ENCODE measurements at regions not wholly inside any gene's neighbourhood (a gene's known extent, or its start where the extent isn't known, plus 50 kb on each side); places are given as distances from the start of the nearest gene placed in this dataset.

- Histone ChIP-seq H2AFZ (ENCODE audit: low read length) (peak overlapping the region; percentile 49), H3K4me2 (ENCODE audit: low read length) (0 out of 2 replicates have a peak overlapping the region, but pooled peaks have one; percentile 2), H3K9me2 (ENCODE audit: insufficient read depth, low read length) (no peaks in the 10 kb centered on the region), H3K9me3 (ENCODE audit: low read length) (no peaks in the 10 kb centered on the region), H3K79me2 (ENCODE audit: insufficient read depth, low read depth, low read length) (no peaks in the 10 kb centered on the region), H3K4me3 (ENCODE audit: low read depth, low read length, poor library complexity, severe bottlenecking) (no peak overlapping the region), H4K20me1 (ENCODE audit: insufficient read depth, low read length) (no peaks in the 10 kb centered on the region), H3K27ac (ENCODE audit: low read depth, low read length, poor library complexity, severe bottlenecking) (no peak overlapping the region), H3K4me1 (ENCODE audit: insufficient read depth, low read length, poor library complexity, severe bottlenecking) (no peaks in the 10 kb centered on the region), H3K36me3 (ENCODE audit: insufficient read depth, low read length) (no peaks in the 10 kb centered on the region)
- intact Hi-C loops (cut with micrococcal nuclease; ENCODE audit: unreplicated experiment) = no loop called here
- TF ChIP-seq EZH2phosphoT487 (IDR thresholded peaks at IDR 0.05; ENCODE audit: borderline replicate concordance, low read depth, low read length) (no peak), CTCF (conservative IDR thresholded peaks at IDR 0.05; ENCODE audit: low read length) (no peak)
- ChIA-PET POLR2A (interaction anchor here (0.7 kb wide), 1 partner anchor 34 kb away, joined by 4 read pairs; no protein-coding TSS in a partner anchor), CTCF (ENCODE audit: unreplicated experiment) (no interaction called here)
- BruUV-seq (replicated peaks) = no TSS peak
- DNase-seq (ENCODE audit: low spot score) = peak; percentile 11
These were observed 199.9 kb downstream of the PIK3R1 start for GRCh38 chr5:68415177-68416085.

- no peak for DNase-seq (ENCODE audit: low spot score)
- BruUV-seq (replicated peaks) = no TSS peak
- intact Hi-C loops (cut with micrococcal nuclease; ENCODE audit: unreplicated experiment) = no loop called here
- Histone ChIP-seq H3K36me3 (ENCODE audit: insufficient read depth, low read length) (no peaks in the 10 kb centered on the region), H3K4me3 (ENCODE audit: low read depth, low read length, poor library complexity, severe bottlenecking) (no peak overlapping the region), H3K27ac (ENCODE audit: low read depth, low read length, poor library complexity, severe bottlenecking) (no peak overlapping the region), H3K4me1 (ENCODE audit: insufficient read depth, low read length, poor library complexity, severe bottlenecking) (no peaks in the 10 kb centered on the region), H3K4me2 (ENCODE audit: low read length) (no peak overlapping the region), H4K20me1 (ENCODE audit: insufficient read depth, low read length) (no peaks in the 10 kb centered on the region), H2AFZ (ENCODE audit: low read length) (no peak overlapping the region), H3K9me2 (ENCODE audit: insufficient read depth, low read length) (no peaks in the 10 kb centered on the region), H3K79me2 (ENCODE audit: insufficient read depth, low read depth, low read length) (no peaks in the 10 kb centered on the region), H3K9me3 (ENCODE audit: low read length) (no peaks in the 10 kb centered on the region)
- CTCF ChIA-PET (ENCODE audit: unreplicated experiment) = no interaction called here
- TF ChIP-seq EZH2phosphoT487 (IDR thresholded peaks at IDR 0.05; ENCODE audit: borderline replicate concordance, low read depth, low read length) = no peak
- no peak for TF ChIP-seq CTCF (conservative IDR thresholded peaks at IDR 0.05; ENCODE audit: low read length)
- POLR2A ChIA-PET = no interaction called here
These were observed 201.2 kb downstream of the PIK3R1 start for GRCh38 chr5:68416714-68417113.

- no peak overlapping the region for H3K27ac ChIP-seq (ENCODE audit: low read depth, low read length, poor library complexity, severe bottlenecking)
- ChIA-PET POLR2A (interaction anchor here (0.6 to 1.6 kb wide), 3 partner anchors 13 to 1274 kb away, joined by 3 to 5 read pairs (median 3); no protein-coding TSS in a partner anchor), CTCF (ENCODE audit: unreplicated experiment) (no interaction called here)
- no TSS peak for BruUV-seq (replicated peaks)
- no peaks in the 10 kb centered on the region for H3K36me3 ChIP-seq (ENCODE audit: insufficient read depth, low read length)
- intact Hi-C loops (cut with micrococcal nuclease; ENCODE audit: unreplicated experiment) = no loop called here
- H3K9me3 ChIP-seq (ENCODE audit: low read length) = no peaks in the 10 kb centered on the region
- no peak for TF ChIP-seq CTCF (conservative IDR thresholded peaks at IDR 0.05; ENCODE audit: low read length)
- no peak for TF ChIP-seq EZH2phosphoT487 (IDR thresholded peaks at IDR 0.05; ENCODE audit: borderline replicate concordance, low read depth, low read length)
- H4K20me1 ChIP-seq (ENCODE audit: insufficient read depth, low read length) = no peaks in the 10 kb centered on the region
- DNase-seq (ENCODE audit: low spot score) = no peak
- H3K4me1 ChIP-seq (ENCODE audit: insufficient read depth, low read length, poor library complexity, severe bottlenecking) = no peaks in the 10 kb centered on the region
- H3K9me2 ChIP-seq (ENCODE audit: insufficient read depth, low read length) = no peaks in the 10 kb centered on the region
- H2AFZ ChIP-seq (ENCODE audit: low read length) = no peak overlapping the region
- no peak overlapping the region for H3K4me2 ChIP-seq (ENCODE audit: low read length)
- no peaks in the 10 kb centered on the region for H3K79me2 ChIP-seq (ENCODE audit: insufficient read depth, low read depth, low read length)
- H3K4me3 ChIP-seq (ENCODE audit: low read depth, low read length, poor library complexity, severe bottlenecking) = no peak overlapping the region
These were observed 202.6 kb downstream of the PIK3R1 start for GRCh38 chr5:68418201-68418600.
